Loucy (cell line): ENCODE measurements at regions not wholly inside any gene's neighbourhood (a gene's known extent, or its start where the extent isn't known, plus 50 kb on each side); places are given as distances from the start of the nearest gene placed in this dataset.

Source experiments
- H2AFZ ChIP-seq: fragments of 200-600 bp; sonication (generic); 2 replicates; pipeline ENCODE4 v1.6.0; 2016; ENCODE audit warnings: antibody characterized with exemption, mild to moderate bottlenecking, low read length, moderate library complexity
- H3F3A ChIP-seq: fragments of 200-600 bp; 2 replicates; pipeline ENCODE4 v1.6.0; 2016; ENCODE audit warnings: antibody characterized with exemption, low read depth, mild to moderate bottlenecking
- H3K27me3 ChIP-seq: fragments of 200-600 bp; sonication (generic); 2 replicates; pipeline ENCODE4 v1.6.1; 2014; ENCODE audit warnings: low read length, mild to moderate bottlenecking; ENCODE audit not compliant: insufficient read depth, poor library complexity, severe bottlenecking
- H3K36me3 ChIP-seq: fragments of 200-600 bp; sonication (generic); 2 replicates; pipeline ENCODE4 v1.6.1; 2016; ENCODE audit warnings: low read length; ENCODE audit not compliant: insufficient read depth
- H3K4me1 ChIP-seq: fragments of 200-600 bp; sonication (generic); 2 replicates; pipeline ENCODE4 v1.5.1; 2014; ENCODE audit warnings: low read length, mild to moderate bottlenecking; ENCODE audit not compliant: insufficient read depth, poor library complexity, severe bottlenecking
- H3K4me2 ChIP-seq: fragments of 200-600 bp; sonication (generic); 2 replicates; pipeline ENCODE4 v1.6.0; 2014; ENCODE audit warnings: antibody characterized with exemption, low read length, low read depth, mild to moderate bottlenecking; ENCODE audit not compliant: poor library complexity, severe bottlenecking
- H3K4me3 ChIP-seq: fragments of 200-600 bp; sonication (generic); 2 replicates; pipeline ENCODE4 v1.5.1; 2014; ENCODE audit warnings: low read length, mild to moderate bottlenecking, mixed read lengths; ENCODE audit not compliant: poor library complexity, severe bottlenecking
- H3K79me2 ChIP-seq: fragments of 200-600 bp; sonication (generic); 2 replicates; pipeline ENCODE4 v1.6.1; 2014; ENCODE audit warnings: low read length; ENCODE audit not compliant: insufficient read depth
- H3K9ac ChIP-seq: fragments of 200-600 bp; sonication (generic); 2 replicates; pipeline ENCODE4 v1.6.0; 2014; ENCODE audit warnings: mild to moderate bottlenecking, low read depth, low read length, moderate library complexity; ENCODE audit not compliant: poor library complexity, severe bottlenecking
- H3K9me2 ChIP-seq: fragments of 200-600 bp; sonication (generic); replicated peaks from 2 replicates; pipeline ENCODE4 v1.6.1; 2016; ENCODE audit warnings: low read depth, low read length, mixed read lengths
- H3K9me3 ChIP-seq: fragments of 200-600 bp; sonication (generic); 2 replicates; pipeline ENCODE4 v1.6.1; 2014; ENCODE audit warnings: mild to moderate bottlenecking, antibody characterized with exemption, low read length, low read depth; ENCODE audit not compliant: insufficient read depth
- H4K20me1 ChIP-seq: fragments of 200-600 bp; sonication (generic); 2 replicates; pipeline ENCODE4 v1.6.0; 2014; ENCODE audit warnings: antibody characterized with exemption, low read length, mild to moderate bottlenecking; ENCODE audit not compliant: insufficient read depth, poor library complexity, severe bottlenecking
- CTCF ChIP-seq: fragments of 200-600 bp; sonication (generic); conservative IDR thresholded peaks from 2 replicates; pipeline ENCODE4 v1.5.1; 2014; ENCODE audit warnings: mild to moderate bottlenecking, antibody characterized with exemption, low read length
- EZH2phosphoT487 ChIP-seq: fragments of 200-600 bp; IDR thresholded peaks from 2 replicates; pipeline ENCODE4 v1.6.1; 2018; ENCODE audit warnings: antibody characterized with exemption, mild to moderate bottlenecking, moderate library complexity, borderline replicate concordance

GRCh38 chr6:80637312-80637711 lies 530.8 kb downstream of the BCKDHB start:
- H3K36me3 ChIP-seq, result no peaks in the 10 kb centered on the region
- H3K4me2 ChIP-seq, result no peak overlapping the region
- H3K79me2 ChIP-seq, result no peaks in the 10 kb centered on the region
- H3K4me1 ChIP-seq, result peaks cover 5% of the 10 kb centered on the region
- no peaks in the 10 kb centered on the region for H4K20me1 ChIP-seq
- H3K27me3 ChIP-seq, result no peaks in the 10 kb centered on the region
- no peak overlapping the region for H3K4me3 ChIP-seq
- no peak overlapping the region for H3K9ac ChIP-seq
- H3K9me3 ChIP-seq, result no peaks in the 10 kb centered on the region
- TF ChIP-seq EZH2phosphoT487, result no peak
- no peak for TF ChIP-seq CTCF
- H2AFZ ChIP-seq, result no peak overlapping the region
- no peaks in the 10 kb centered on the region for H3K9me2 ChIP-seq
- H3F3A ChIP-seq, result no peaks in the 10 kb centered on the region

GRCh38 chr6:80636689-80637088 lies 530.2 kb downstream of the BCKDHB start:
- Histone ChIP-seq H3K9ac (no peak overlapping the region), H4K20me1 (no peaks in the 10 kb centered on the region), H3K4me2 (no peak overlapping the region), H3K9me2 (no peaks in the 10 kb centered on the region), H3K27me3 (no peaks in the 10 kb centered on the region), H3K4me1 (peaks cover 5% of the 10 kb centered on the region), H3F3A (no peaks in the 10 kb centered on the region), H2AFZ (no peak overlapping the region), H3K36me3 (no peaks in the 10 kb centered on the region), H3K9me3 (no peaks in the 10 kb centered on the region), H3K4me3 (no peak overlapping the region), H3K79me2 (no peaks in the 10 kb centered on the region)
- TF ChIP-seq CTCF, result no peak
- no peak for TF ChIP-seq EZH2phosphoT487

DNA sequence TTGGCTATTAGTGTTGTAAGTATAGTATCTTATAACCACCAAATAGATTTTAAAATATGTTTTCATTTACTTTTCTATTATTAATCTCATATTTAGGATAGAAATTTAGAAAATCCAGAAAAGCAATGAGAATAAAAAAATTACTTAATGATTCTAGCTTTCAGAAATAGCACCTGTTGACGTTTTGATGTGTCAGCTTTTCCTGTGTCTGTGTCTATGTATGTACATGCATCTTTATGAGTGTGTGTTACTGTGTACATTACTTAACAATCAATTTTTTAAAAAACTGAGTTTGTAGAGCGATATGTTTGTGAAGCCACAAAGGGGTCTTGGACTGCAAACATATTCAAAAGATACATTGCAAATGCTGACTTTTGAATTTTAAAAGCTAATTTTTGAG lies 526.9 kb downstream of the BCKDHB start:
- Histone ChIP-seq H3F3A (no peaks in the 10 kb centered on the region), H3K9me2 (no peaks in the 10 kb centered on the region), H3K79me2 (no peaks in the 10 kb centered on the region), H3K4me2 (no peak overlapping the region), H3K27me3 (no peaks in the 10 kb centered on the region), H3K4me1 (peaks cover 3% of the 10 kb centered on the region), H3K4me3 (no peak overlapping the region), H3K9me3 (no peaks in the 10 kb centered on the region), H2AFZ (no peak overlapping the region), H3K36me3 (no peaks in the 10 kb centered on the region), H3K9ac (no peak overlapping the region), H4K20me1 (no peaks in the 10 kb centered on the region)
- TF ChIP-seq EZH2phosphoT487, result no peak
- no peak for TF ChIP-seq CTCF
